ENCODE measurements at regions not wholly inside any gene's neighbourhood (a gene's known extent, or its start where the extent isn't known, plus 50 kb on each side); places are given as distances from the start of the nearest gene placed in this dataset.

GRCh38 chr11:15495462-15495861, 380.7 kb downstream of the INSC start:
- no peak for TF ChIP-seq CTCF (IDR thresholded peaks at IDR 0.05; ENCODE audit: poor library complexity)
- no peak for TF ChIP-seq EZH2 (IDR thresholded peaks at IDR 0.05; ENCODE audit: borderline replicate concordance)
- no peak for TF ChIP-seq EZH2phosphoT487 (IDR thresholded peaks at IDR 0.05; ENCODE audit: low read depth, severe bottlenecking, unreplicated experiment)
